ENCODE measurements at regions not wholly inside any gene's neighbourhood (a gene's known extent, or its start where the extent isn't known, plus 50 kb on each side); places are given as distances from the start of the nearest gene placed in this dataset.

DNA sequence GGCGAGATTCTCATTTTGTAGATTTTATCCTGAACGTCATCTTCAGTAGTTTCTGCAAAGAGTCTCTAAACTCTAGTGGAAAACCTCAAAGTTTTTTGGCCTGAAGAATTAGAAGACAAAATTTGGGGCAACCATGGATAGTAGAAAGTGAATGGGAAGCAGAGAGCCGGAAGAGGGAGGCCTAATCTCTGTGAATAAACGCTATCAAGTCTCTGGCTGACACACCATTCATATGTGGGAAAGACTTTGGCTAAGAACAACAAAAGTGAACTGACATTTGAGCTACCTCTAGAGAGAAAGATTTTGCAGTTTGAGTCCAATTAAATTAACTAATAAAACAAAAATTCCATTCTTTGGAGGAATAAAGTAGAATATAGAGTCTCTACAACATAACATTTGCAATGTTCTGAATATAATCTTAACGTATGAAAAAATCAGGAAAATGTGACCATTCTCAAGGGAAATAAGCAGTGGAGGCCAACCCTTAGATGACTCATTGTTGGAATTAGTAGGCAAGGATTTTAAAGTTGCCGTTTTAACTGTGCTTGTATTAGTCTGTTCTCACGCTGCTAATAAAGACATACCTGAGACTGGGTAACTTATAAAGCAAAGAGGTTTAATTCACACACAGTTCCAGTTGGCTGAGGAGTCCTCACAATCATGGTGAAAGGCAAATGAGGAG, 184.6 kb downstream of the C3orf38 start:
- H3K4me3 ChIP-seq (ENCODE audit: low read depth, low read length): no peak overlapping the region
- TF ChIP-seq, protein P1, sequence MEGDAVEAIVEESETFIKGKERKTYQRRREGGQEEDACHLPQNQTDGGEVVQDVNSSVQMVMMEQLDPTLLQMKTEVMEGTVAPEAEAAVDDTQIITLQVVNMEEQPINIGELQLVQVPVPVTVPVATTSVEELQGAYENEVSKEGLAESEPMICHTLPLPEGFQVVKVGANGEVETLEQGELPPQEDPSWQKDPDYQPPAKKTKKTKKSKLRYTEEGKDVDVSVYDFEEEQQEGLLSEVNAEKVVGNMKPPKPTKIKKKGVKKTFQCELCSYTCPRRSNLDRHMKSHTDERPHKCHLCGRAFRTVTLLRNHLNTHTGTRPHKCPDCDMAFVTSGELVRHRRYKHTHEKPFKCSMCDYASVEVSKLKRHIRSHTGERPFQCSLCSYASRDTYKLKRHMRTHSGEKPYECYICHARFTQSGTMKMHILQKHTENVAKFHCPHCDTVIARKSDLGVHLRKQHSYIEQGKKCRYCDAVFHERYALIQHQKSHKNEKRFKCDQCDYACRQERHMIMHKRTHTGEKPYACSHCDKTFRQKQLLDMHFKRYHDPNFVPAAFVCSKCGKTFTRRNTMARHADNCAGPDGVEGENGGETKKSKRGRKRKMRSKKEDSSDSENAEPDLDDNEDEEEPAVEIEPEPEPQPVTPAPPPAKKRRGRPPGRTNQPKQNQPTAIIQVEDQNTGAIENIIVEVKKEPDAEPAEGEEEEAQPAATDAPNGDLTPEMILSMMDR (IDR thresholded peaks at IDR 0.05; ENCODE audit: insufficient read depth, low read depth, low read length, missing control alignments): no peak
- no peak for DNase-seq (ENCODE audit: low read depth)

DNA sequence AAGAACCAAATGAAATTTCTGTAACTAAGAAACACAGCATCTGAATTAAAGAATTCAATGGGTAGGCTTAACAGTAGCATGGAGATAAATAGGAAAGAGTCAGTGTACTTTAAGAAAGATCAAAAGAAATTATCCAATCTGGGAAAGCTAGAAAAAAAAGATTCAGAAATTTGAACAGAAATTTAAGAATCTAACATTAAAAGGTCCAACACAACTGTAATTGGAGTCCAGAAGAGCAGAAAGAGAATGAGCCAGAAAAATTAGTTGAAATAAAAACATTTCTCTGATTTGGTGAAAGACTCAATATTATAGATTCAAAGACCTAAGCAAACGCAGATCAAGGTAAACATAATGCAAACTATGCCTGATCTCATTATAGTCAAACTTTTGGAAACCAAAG, 187.1 kb downstream of the C3orf38 start:
- TF ChIP-seq, protein P1 (IDR thresholded peaks at IDR 0.05; ENCODE audit: insufficient read depth, low read depth, low read length, missing control alignments): no peak
- no peak overlapping the region for H3K4me3 ChIP-seq (ENCODE audit: low read depth, low read length)
- DNase-seq (ENCODE audit: low read depth): no peak

DNA sequence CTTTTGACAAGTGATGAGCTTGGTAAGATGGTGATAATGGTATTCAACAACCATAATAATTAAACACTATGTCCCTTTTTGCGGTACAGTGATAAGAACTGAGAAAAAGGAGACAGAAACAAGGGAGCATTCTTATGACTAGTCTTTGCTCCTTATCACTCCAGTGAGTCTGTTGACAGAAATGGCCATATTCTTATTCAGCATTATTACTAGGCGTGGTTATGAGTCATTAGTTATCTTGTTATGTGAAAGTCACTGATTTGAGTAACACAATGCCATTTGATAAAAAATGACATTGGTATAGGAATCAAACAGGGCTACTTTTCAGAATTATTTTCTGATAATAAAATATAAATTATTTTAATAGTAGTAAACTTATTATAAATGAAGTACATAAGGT, 193.5 kb downstream of the C3orf38 start:
- TF ChIP-seq, protein P1 (IDR thresholded peaks at IDR 0.05; ENCODE audit: insufficient read depth, low read depth, low read length, missing control alignments): no peak
- no peak overlapping the region for H3K4me3 ChIP-seq (ENCODE audit: low read depth, low read length)
- DNase-seq (ENCODE audit: low read depth): no peak

DNA sequence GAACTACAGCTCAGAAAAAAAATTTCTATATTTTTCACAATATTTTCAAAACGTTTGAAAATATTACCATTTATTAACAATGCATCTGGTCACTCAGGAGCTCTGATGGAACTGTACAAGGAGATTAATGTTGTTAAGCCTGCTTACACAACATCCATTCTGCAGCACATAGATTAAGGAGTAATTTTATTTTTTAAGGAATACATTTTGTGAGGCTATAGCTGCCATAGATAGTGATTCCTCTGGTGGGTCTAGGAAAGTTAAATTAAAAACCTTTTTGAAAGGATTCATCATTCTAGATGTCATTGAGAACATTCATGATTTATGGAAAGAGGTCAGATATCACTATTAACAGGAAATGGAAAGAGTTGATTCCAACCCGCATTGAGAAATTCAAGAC, 196.9 kb downstream of the C3orf38 start:
- TF ChIP-seq, protein P1 (IDR thresholded peaks at IDR 0.05; ENCODE audit: insufficient read depth, low read depth, low read length, missing control alignments): no peak

DNA sequence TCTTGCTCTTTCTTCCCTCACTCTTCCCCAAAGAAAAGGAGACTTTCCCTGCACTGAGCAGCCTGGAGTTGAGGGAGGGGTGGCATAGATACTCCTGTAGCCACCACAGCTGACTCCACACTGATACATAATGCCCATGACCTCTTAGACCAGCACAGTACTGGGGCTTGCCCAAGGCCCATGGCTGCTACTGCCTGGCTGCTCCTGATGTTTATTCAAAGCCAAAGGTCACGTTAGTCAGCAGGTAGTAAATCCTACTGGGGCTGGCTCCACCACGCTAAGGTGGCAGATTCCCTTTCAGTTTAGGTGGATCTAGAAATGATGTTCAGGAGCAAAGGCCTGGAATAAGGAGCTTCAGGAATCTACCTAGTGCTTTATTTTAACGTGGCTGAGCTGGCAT, 212.7 kb downstream of the C3orf38 start:
- H3K4me3 ChIP-seq (ENCODE audit: low read depth, low read length): no peak overlapping the region
- no peak for DNase-seq (ENCODE audit: low read depth)
- TF ChIP-seq, protein P1 (IDR thresholded peaks at IDR 0.05; ENCODE audit: insufficient read depth, low read depth, low read length, missing control alignments): no peak

More for the DNA sequence above, 196.9 kb downstream of the C3orf38 start:
- H3K4me3 ChIP-seq (ENCODE audit: low read depth, low read length): no peak overlapping the region
- DNase-seq (ENCODE audit: low read depth): no peak

DNA sequence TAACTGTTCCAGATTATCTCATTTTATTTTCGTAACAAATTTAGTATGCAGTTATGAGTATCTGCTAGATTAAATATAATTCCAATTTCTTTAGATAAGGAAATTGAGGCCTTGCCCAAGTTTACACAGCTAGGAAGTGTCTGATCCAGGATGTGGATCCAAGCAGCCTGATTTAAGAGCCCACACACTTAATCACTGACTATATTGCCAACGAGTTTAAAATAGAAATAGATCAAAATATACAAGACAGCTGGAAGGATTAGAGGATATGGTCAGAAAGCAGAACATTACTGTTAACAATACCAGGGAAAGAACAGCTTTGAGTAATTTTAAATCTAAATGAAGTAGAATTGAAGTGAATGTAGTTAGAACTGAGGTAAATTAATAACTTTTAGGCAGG, 215.2 kb downstream of the C3orf38 start:
- no peak overlapping the region for H3K4me3 ChIP-seq (ENCODE audit: low read depth, low read length)
- TF ChIP-seq, protein P1 (IDR thresholded peaks at IDR 0.05; ENCODE audit: insufficient read depth, low read depth, low read length, missing control alignments): no peak
- DNase-seq (ENCODE audit: low read depth): no peak

DNA sequence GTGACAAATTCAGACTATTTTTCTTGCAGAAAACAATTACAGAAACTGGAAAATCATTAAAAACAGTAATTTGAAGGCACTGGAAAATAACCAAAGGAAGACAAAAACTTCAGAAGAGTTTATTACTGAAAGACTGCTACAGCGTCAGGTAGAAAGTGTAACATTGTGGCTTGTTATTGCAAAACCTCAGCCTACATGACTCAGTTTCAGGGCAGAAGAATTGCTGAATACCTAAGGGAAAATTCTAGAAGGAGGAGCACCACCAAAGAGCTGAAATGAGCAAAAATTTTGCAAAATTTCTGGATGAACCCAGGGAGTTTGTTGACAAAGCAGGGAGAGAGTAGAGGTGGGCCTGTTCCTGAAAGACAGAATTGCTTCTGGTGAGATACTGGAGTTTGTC, 219.6 kb downstream of the C3orf38 start:
- TF ChIP-seq, protein P1 (IDR thresholded peaks at IDR 0.05; ENCODE audit: insufficient read depth, low read depth, low read length, missing control alignments): no peak
- no peak overlapping the region for H3K4me3 ChIP-seq (ENCODE audit: low read depth, low read length)
- no peak for DNase-seq (ENCODE audit: low read depth)
